K562 (cell line): ENCODE measurements at regions not wholly inside any gene's neighbourhood (a gene's known extent, or its start where the extent isn't known, plus 50 kb on each side); places are given as distances from the start of the nearest gene placed in this dataset.

ENCODE experiments used
- CTCF ChIP-seq, 3 experiments: IDR thresholded peaks in 2 of 3; conservative IDR thresholded peaks in 1 of 3; 2 replicates each; pipeline ENCODE4 v1.5.1; 2011 to 2012; ENCODE audit warnings: low read length in 3 of 3, mild to moderate bottlenecking in 3 of 3, control low read depth in 2 of 3, improper control_type of control experiment in 1 of 3, inconsistent platforms in 1 of 3, low read depth in 1 of 3, mixed read lengths in 1 of 3, moderate library complexity in 1 of 3; ENCODE audit not compliant: insufficient read depth in 2 of 3
- HNRNPH1 ChIP-seq: fragments of 200-400 bp; formaldehyde crosslinking; optimal IDR thresholded peaks from 2 replicates; pipeline ENCODE3; 2017; ENCODE audit warnings: low read depth, mild to moderate bottlenecking, low read length, moderate library complexity
- NFXL1 ChIP-seq: fragments of 450-650 bp; formaldehyde crosslinking; IDR thresholded peaks from 2 replicates; pipeline ENCODE4 v1.4.0; 2021; ENCODE audit warnings: mild to moderate bottlenecking
- NR1H2 ChIP-seq: sonication (generic); formaldehyde crosslinking; IDR thresholded peaks from 2 replicates; pipeline ENCODE4 v1.4.0; 2020; ENCODE audit warnings: mild to moderate bottlenecking, missing genetic modification reagents
- RB1 ChIP-seq: fragments of 450-650 bp; IDR thresholded peaks from 2 replicates; pipeline ENCODE4 v1.6.1; 2017; ENCODE audit warnings: low read depth, mild to moderate bottlenecking
- RBBP5 ChIP-seq: fragments of 200-600 bp; sonication (generic); IDR thresholded peaks from 2 replicates; pipeline ENCODE4 v1.6.1; 2012; ENCODE audit warnings: borderline replicate concordance, mild to moderate bottlenecking, low read length, control low read depth, inconsistent platforms; ENCODE audit not compliant: insufficient read depth, poor library complexity, severe bottlenecking
- TAF1 ChIP-seq: IDR thresholded peaks from 2 replicates; pipeline ENCODE4 v1.6.1; 2011; ENCODE audit warnings: mild to moderate bottlenecking, low read length, moderate library complexity; ENCODE audit not compliant: insufficient read depth, control insufficient read depth, severe bottlenecking; ENCODE audit errors: extremely low read depth
- UBTF ChIP-seq, 2 experiments: IDR thresholded peaks; 2 replicates each; pipeline ENCODE4 v1.6.1; 2012; ENCODE audit warnings: improper control_type of control experiment in 2 of 2, low read depth in 2 of 2, low read length in 2 of 2, borderline replicate concordance in 1 of 2
- ZNF121 ChIP-seq: sonication (generic); formaldehyde crosslinking; conservative IDR thresholded peaks from 2 replicates; pipeline ENCODE4 v1.8.0; 2022; ENCODE audit warnings: missing genetic modification reagents
- ZNF165 ChIP-seq: fragments of 250-450 bp; sonication (Bioruptor Pico); IDR thresholded peaks from 2 replicates; pipeline ENCODE4 v1.4.0; 2020; ENCODE audit warnings: borderline replicate concordance
- ZNF232 ChIP-seq: sonication (generic); formaldehyde crosslinking; IDR thresholded peaks from 2 replicates; pipeline ENCODE4 v1.8.0; 2022; ENCODE audit warnings: mild to moderate bottlenecking, missing genetic modification reagents
- TF ChIP-seq, protein P1 (sequence below): fragments of 450-650 bp; formaldehyde crosslinking; conservative IDR thresholded peaks from 2 replicates; pipeline ENCODE4 v1.4.0; 2022; ENCODE audit warnings: mild to moderate bottlenecking, missing genetic modification characterization
- TF ChIP-seq, protein P2 (sequence below): fragments of 200-600 bp; sonication (generic); IDR thresholded peaks from one replicate; pipeline ENCODE4 v1.6.1; 2012; ENCODE audit warnings: mild to moderate bottlenecking, low read depth, low read length, inconsistent platforms

DNA sequence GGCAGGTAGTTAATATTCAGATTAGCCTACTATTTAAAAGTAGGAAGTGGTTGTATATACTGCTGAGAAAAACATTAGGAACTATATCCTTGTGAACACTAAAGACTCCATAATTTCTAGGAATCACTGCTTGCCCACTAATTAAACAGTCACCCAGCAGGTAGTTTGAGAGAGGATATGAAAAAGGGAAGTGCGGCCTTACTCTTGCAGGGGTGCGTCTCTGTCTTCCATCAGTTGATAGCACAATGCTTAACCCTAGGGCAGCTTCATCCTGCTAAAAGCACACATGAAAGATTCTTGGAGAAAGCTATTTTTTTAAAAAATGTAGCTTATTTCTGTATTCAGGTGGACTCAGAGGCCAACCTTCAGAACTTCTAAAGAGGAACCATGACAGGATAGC is 53.1 kb upstream of the ATP5MC3 start:
- TF ChIP-seq CTCF (IDR thresholded peaks at IDR 0.05 in 2 of 3, conservative IDR thresholded peaks at IDR 0.05 in 1 of 3; ENCODE audit: insufficient read depth in 2 of 3, low read depth in 1 of 3, low read length in 3 of 3): no peak
- TF ChIP-seq, protein P1, sequence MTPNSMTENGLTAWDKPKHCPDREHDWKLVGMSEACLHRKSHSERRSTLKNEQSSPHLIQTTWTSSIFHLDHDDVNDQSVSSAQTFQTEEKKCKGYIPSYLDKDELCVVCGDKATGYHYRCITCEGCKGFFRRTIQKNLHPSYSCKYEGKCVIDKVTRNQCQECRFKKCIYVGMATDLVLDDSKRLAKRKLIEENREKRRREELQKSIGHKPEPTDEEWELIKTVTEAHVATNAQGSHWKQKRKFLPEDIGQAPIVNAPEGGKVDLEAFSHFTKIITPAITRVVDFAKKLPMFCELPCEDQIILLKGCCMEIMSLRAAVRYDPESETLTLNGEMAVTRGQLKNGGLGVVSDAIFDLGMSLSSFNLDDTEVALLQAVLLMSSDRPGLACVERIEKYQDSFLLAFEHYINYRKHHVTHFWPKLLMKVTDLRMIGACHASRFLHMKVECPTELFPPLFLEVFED (CRISPR knock-in tag): no peak
- no peak for TF ChIP-seq RB1
- TF ChIP-seq HNRNPH1: no peak
- no peak for TF ChIP-seq ZNF232
- no peak for TF ChIP-seq NFXL1 (CRISPR knock-in tag)
- no peak for TF ChIP-seq NR1H2 (CRISPR knock-in tag)
- no peak for TF ChIP-seq RBBP5
- TF ChIP-seq TAF1: no peak
- TF ChIP-seq ZNF165 (CRISPR knock-in tag): no peak
- TF ChIP-seq ZNF121 (CRISPR knock-in tag): no peak
- TF ChIP-seq UBTF (IDR thresholded peaks at IDR 0.05; ENCODE audit: borderline replicate concordance in 1 of 2, low read depth in 2 of 2, low read length in 2 of 2): no peak
- TF ChIP-seq, protein P2, sequence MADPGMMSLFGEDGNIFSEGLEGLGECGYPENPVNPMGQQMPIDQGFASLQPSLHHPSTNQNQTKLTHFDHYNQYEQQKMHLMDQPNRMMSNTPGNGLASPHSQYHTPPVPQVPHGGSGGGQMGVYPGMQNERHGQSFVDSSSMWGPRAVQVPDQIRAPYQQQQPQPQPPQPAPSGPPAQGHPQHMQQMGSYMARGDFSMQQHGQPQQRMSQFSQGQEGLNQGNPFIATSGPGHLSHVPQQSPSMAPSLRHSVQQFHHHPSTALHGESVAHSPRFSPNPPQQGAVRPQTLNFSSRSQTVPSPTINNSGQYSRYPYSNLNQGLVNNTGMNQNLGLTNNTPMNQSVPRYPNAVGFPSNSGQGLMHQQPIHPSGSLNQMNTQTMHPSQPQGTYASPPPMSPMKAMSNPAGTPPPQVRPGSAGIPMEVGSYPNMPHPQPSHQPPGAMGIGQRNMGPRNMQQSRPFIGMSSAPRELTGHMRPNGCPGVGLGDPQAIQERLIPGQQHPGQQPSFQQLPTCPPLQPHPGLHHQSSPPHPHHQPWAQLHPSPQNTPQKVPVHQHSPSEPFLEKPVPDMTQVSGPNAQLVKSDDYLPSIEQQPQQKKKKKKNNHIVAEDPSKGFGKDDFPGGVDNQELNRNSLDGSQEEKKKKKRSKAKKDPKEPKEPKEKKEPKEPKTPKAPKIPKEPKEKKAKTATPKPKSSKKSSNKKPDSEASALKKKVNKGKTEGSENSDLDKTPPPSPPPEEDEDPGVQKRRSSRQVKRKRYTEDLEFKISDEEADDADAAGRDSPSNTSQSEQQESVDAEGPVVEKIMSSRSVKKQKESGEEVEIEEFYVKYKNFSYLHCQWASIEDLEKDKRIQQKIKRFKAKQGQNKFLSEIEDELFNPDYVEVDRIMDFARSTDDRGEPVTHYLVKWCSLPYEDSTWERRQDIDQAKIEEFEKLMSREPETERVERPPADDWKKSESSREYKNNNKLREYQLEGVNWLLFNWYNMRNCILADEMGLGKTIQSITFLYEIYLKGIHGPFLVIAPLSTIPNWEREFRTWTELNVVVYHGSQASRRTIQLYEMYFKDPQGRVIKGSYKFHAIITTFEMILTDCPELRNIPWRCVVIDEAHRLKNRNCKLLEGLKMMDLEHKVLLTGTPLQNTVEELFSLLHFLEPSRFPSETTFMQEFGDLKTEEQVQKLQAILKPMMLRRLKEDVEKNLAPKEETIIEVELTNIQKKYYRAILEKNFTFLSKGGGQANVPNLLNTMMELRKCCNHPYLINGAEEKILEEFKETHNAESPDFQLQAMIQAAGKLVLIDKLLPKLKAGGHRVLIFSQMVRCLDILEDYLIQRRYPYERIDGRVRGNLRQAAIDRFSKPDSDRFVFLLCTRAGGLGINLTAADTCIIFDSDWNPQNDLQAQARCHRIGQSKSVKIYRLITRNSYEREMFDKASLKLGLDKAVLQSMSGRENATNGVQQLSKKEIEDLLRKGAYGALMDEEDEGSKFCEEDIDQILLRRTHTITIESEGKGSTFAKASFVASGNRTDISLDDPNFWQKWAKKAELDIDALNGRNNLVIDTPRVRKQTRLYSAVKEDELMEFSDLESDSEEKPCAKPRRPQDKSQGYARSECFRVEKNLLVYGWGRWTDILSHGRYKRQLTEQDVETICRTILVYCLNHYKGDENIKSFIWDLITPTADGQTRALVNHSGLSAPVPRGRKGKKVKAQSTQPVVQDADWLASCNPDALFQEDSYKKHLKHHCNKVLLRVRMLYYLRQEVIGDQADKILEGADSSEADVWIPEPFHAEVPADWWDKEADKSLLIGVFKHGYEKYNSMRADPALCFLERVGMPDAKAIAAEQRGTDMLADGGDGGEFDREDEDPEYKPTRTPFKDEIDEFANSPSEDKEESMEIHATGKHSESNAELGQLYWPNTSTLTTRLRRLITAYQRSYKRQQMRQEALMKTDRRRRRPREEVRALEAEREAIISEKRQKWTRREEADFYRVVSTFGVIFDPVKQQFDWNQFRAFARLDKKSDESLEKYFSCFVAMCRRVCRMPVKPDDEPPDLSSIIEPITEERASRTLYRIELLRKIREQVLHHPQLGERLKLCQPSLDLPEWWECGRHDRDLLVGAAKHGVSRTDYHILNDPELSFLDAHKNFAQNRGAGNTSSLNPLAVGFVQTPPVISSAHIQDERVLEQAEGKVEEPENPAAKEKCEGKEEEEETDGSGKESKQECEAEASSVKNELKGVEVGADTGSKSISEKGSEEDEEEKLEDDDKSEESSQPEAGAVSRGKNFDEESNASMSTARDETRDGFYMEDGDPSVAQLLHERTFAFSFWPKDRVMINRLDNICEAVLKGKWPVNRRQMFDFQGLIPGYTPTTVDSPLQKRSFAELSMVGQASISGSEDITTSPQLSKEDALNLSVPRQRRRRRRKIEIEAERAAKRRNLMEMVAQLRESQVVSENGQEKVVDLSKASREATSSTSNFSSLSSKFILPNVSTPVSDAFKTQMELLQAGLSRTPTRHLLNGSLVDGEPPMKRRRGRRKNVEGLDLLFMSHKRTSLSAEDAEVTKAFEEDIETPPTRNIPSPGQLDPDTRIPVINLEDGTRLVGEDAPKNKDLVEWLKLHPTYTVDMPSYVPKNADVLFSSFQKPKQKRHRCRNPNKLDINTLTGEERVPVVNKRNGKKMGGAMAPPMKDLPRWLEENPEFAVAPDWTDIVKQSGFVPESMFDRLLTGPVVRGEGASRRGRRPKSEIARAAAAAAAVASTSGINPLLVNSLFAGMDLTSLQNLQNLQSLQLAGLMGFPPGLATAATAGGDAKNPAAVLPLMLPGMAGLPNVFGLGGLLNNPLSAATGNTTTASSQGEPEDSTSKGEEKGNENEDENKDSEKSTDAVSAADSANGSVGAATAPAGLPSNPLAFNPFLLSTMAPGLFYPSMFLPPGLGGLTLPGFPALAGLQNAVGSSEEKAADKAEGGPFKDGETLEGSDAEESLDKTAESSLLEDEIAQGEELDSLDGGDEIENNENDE: no peak
